ENCODE measurements at regions not wholly inside any gene's neighbourhood (a gene's known extent, or its start where the extent isn't known, plus 50 kb on each side); places are given as distances from the start of the nearest gene placed in this dataset.
"Not testable (repeated sequence)": the region's sequence is repeated elsewhere in the genome, so short reads cannot be mapped to it uniquely, and the experiment has no call there.

GRCh38 chr3:181610083-181610972 lies 101.4 kb upstream of the SOX2 start:
- DNase-seq (ENCODE audit: low read depth, low spot score) = no peak
- TF ChIP-seq CTCF (conservative IDR thresholded peaks at IDR 0.05) = no peak
- Mint-ChIP-seq H3K4me3 (peak overlapping the region; percentile 85), H3K27ac (ENCODE audit: unreplicated experiment) (no peak overlapping the region), H3K27me3 (ENCODE audit: low read depth) (no peaks in the 10 kb centered on the region), H3K36me3 (ENCODE audit: low read depth) (peaks cover 2% of the 10 kb centered on the region), H3K4me1 (peaks cover 58% of the 10 kb centered on the region), H3K9me3 (no peaks in the 10 kb centered on the region)

- Mint-ChIP-seq H3K9me3 (no peaks in the 10 kb centered on the region), H3K4me1 (peaks cover 51% of the 10 kb centered on the region), H3K27ac (ENCODE audit: unreplicated experiment) (peak overlapping the region; percentile 14), H3K4me3 (peak overlapping the region; percentile 66), H3K36me3 (ENCODE audit: low read depth) (peaks cover 2% of the 10 kb centered on the region), H3K27me3 (ENCODE audit: low read depth) (no peaks in the 10 kb centered on the region)
- DNase-seq (ENCODE audit: low read depth, low spot score) = no peak
- TF ChIP-seq CTCF (conservative IDR thresholded peaks at IDR 0.05) = no peak
Measured at GRCh38 chr3:181609030-181609767, 102.5 kb upstream of the SOX2 start.

- Mint-ChIP-seq H3K36me3 (ENCODE audit: low read depth) (peaks cover 8% of the 10 kb centered on the region), H3K27me3 (ENCODE audit: low read depth) (no peaks in the 10 kb centered on the region), H3K4me3 (no peak overlapping the region), H3K9me3 (no peaks in the 10 kb centered on the region), H3K27ac (ENCODE audit: unreplicated experiment) (no peak overlapping the region), H3K4me1 (peaks cover 15% of the 10 kb centered on the region)
- no peak for TF ChIP-seq CTCF (conservative IDR thresholded peaks at IDR 0.05)
- DNase-seq (ENCODE audit: low read depth, low spot score) = no peak
Measured at GRCh38 chr3:181604267-181604666, 107.5 kb upstream of the SOX2 start.

- peaks cover 20% of the 10 kb centered on the region for H3K36me3 Mint-ChIP-seq (ENCODE audit: low read depth)
- no peaks in the 10 kb centered on the region for H3K27me3 Mint-ChIP-seq (ENCODE audit: low read depth)
- DNase-seq (ENCODE audit: low read depth, low spot score) = no peak
- no peak for TF ChIP-seq CTCF (conservative IDR thresholded peaks at IDR 0.05)
- no peak overlapping the region for H3K4me3 Mint-ChIP-seq
- H3K27ac Mint-ChIP-seq (ENCODE audit: unreplicated experiment) = no peak overlapping the region
- no peaks in the 10 kb centered on the region for H3K9me3 Mint-ChIP-seq
- H3K4me1 Mint-ChIP-seq = no peaks in the 10 kb centered on the region
Measured at GRCh38 chr3:181596126-181596525, 115.6 kb upstream of the SOX2 start.

- H3K4me3 Mint-ChIP-seq; H3K27me3 Mint-ChIP-seq (ENCODE audit: low read depth); H3K4me1 Mint-ChIP-seq; DNase-seq (ENCODE audit: low read depth, low spot score); H3K27ac Mint-ChIP-seq (ENCODE audit: unreplicated experiment); H3K9me3 Mint-ChIP-seq: not testable (repeated sequence)
- H3K36me3 Mint-ChIP-seq (ENCODE audit: low read depth) = peaks cover 52% of the 10 kb centered on the region
Measured at GRCh38 chr3:181590939-181591338, 120.8 kb upstream of the SOX2 start.

- TF ChIP-seq CTCF (conservative IDR thresholded peaks at IDR 0.05) = no peak
Measured at GRCh38 chr3:181582619-181583018, 129.1 kb upstream of the SOX2 start.

More at GRCh38 chr3:181582619-181583018, 129.1 kb upstream of the SOX2 start:
- DNase-seq (ENCODE audit: low read depth, low spot score) = no peak
- peaks cover 15% of the 10 kb centered on the region for H3K36me3 Mint-ChIP-seq (ENCODE audit: low read depth)
- H3K9me3 Mint-ChIP-seq = peaks cover 4% of the 10 kb centered on the region
- no peak overlapping the region for H3K4me3 Mint-ChIP-seq
- H3K4me1 Mint-ChIP-seq = peaks cover 4% of the 10 kb centered on the region
- H3K27me3 Mint-ChIP-seq (ENCODE audit: low read depth) = no peaks in the 10 kb centered on the region
- no peak overlapping the region for H3K27ac Mint-ChIP-seq (ENCODE audit: unreplicated experiment)

All from neural crest cell (in vitro differentiated cells).